KMS-11 (cell line): ENCODE measurements at regions not wholly inside any gene's neighbourhood (a gene's known extent, or its start where the extent isn't known, plus 50 kb on each side); places are given as distances from the start of the nearest gene placed in this dataset.

Experiments
- H2AFZ ChIP-seq: fragments of 200-600 bp; sonication (generic); 2 replicates; pipeline ENCODE4 v1.6.1; 2016; ENCODE audit warnings: antibody characterized with exemption, mixed run types, low read depth
- H3K27ac ChIP-seq: fragments of 200-600 bp; sonication (generic); 2 replicates; pipeline ENCODE4 v1.6.1; 2016; ENCODE audit warnings: mild to moderate bottlenecking, mixed run types
- H3K27me3 ChIP-seq: fragments of 200-600 bp; sonication (generic); 2 replicates; pipeline ENCODE4 v1.6.1; 2017; ENCODE audit warnings: mild to moderate bottlenecking, low read depth, mixed run types, moderate library complexity; ENCODE audit not compliant: insufficient read depth
- H3K36me3 ChIP-seq: fragments of 200-600 bp; sonication (generic); 2 replicates; pipeline ENCODE4 v1.6.1; 2017; ENCODE audit warnings: mild to moderate bottlenecking, mixed run types; ENCODE audit not compliant: insufficient read depth
- H3K4me1 ChIP-seq: fragments of 200-600 bp; sonication (generic); 2 replicates; pipeline ENCODE4 v1.6.1; 2016; ENCODE audit warnings: mild to moderate bottlenecking, low read depth, mixed run types; ENCODE audit not compliant: poor library complexity, severe bottlenecking
- H3K4me2 ChIP-seq: fragments of 200-600 bp; sonication (generic); 2 replicates; pipeline ENCODE4 v1.7.0; 2016; ENCODE audit warnings: mild to moderate bottlenecking, mixed run types
- H3K4me3 ChIP-seq: fragments of 200-600 bp; sonication (generic); IDR thresholded peaks from 2 replicates; pipeline ENCODE4 v1.6.1; 2017; ENCODE audit warnings: low read depth, low read length, mixed read lengths; ENCODE audit not compliant: insufficient read depth
- H3K79me2 ChIP-seq: fragments of 200-600 bp; sonication (generic); 2 replicates; pipeline ENCODE4 v1.6.1; 2016; ENCODE audit warnings: low read depth, mixed run types; ENCODE audit not compliant: insufficient read depth
- H3K9ac ChIP-seq: fragments of 200-600 bp; sonication (generic); 2 replicates; pipeline ENCODE4 v1.6.1; 2016; ENCODE audit warnings: mild to moderate bottlenecking, mixed run types
- H4K20me1 ChIP-seq: fragments of 200-600 bp; sonication (generic); 2 replicates; pipeline ENCODE4 v1.6.1; 2016; ENCODE audit warnings: mild to moderate bottlenecking, mixed run types; ENCODE audit not compliant: insufficient read depth
- CTCF ChIP-seq: fragments of 200-600 bp; sonication (generic); conservative IDR thresholded peaks from 2 replicates; pipeline ENCODE4 v1.6.1; 2017; ENCODE audit warnings: low read depth, mild to moderate bottlenecking, antibody characterized with exemption, low read length, moderate library complexity, mixed read lengths

GRCh38 chr13:85074543-85075313 lies 724.5 kb downstream of the SLITRK6 start:
- no peaks in the 10 kb centered on the region for H4K20me1 ChIP-seq
- H3K79me2 ChIP-seq: no peaks in the 10 kb centered on the region
- H3K27me3 ChIP-seq: no peaks in the 10 kb centered on the region
- no peaks in the 10 kb centered on the region for H3K4me1 ChIP-seq
- H3K36me3 ChIP-seq: no peaks in the 10 kb centered on the region
- no peak overlapping the region for H3K4me2 ChIP-seq
- no peak for TF ChIP-seq CTCF
- no peak overlapping the region for H2AFZ ChIP-seq
- H3K9ac ChIP-seq: no peak overlapping the region
- no peak overlapping the region for H3K4me3 ChIP-seq
- H3K27ac ChIP-seq: no peak overlapping the region

- H3K9ac ChIP-seq: no peak overlapping the region
- H3K79me2 ChIP-seq: no peaks in the 10 kb centered on the region
- no peak overlapping the region for H3K4me3 ChIP-seq
- no peaks in the 10 kb centered on the region for H4K20me1 ChIP-seq
- no peaks in the 10 kb centered on the region for H3K4me1 ChIP-seq
- no peak overlapping the region for H3K27ac ChIP-seq
- no peak overlapping the region for H3K4me2 ChIP-seq
- no peak for TF ChIP-seq CTCF
- no peaks in the 10 kb centered on the region for H3K36me3 ChIP-seq
- no peaks in the 10 kb centered on the region for H3K27me3 ChIP-seq
- H2AFZ ChIP-seq: no peak overlapping the region
Measured at GRCh38 chr13:85068231-85068630, 731.0 kb downstream of the SLITRK6 start.

GRCh38 chr13:85040215-85040614 lies 759.0 kb downstream of the SLITRK6 start:
- H3K27ac ChIP-seq: no peak overlapping the region
- H3K4me3 ChIP-seq: no peak overlapping the region
- no peak for TF ChIP-seq CTCF
- no peak overlapping the region for H2AFZ ChIP-seq
- no peaks in the 10 kb centered on the region for H4K20me1 ChIP-seq
- no peaks in the 10 kb centered on the region for H3K27me3 ChIP-seq
- H3K9ac ChIP-seq: no peak overlapping the region
- no peaks in the 10 kb centered on the region for H3K36me3 ChIP-seq
- no peaks in the 10 kb centered on the region for H3K4me1 ChIP-seq
- H3K79me2 ChIP-seq: no peaks in the 10 kb centered on the region
- H3K4me2 ChIP-seq: no peak overlapping the region

- no peaks in the 10 kb centered on the region for H3K36me3 ChIP-seq
- H2AFZ ChIP-seq: no peak overlapping the region
Measured at GRCh38 chr13:85031771-85032170, 767.4 kb downstream of the SLITRK6 start.

More at GRCh38 chr13:85031771-85032170, 767.4 kb downstream of the SLITRK6 start:
- Histone ChIP-seq H3K9ac (no peak overlapping the region), H3K27me3 (no peaks in the 10 kb centered on the region), H3K4me3 (no peak overlapping the region), H3K4me2 (no peak overlapping the region), H3K4me1 (no peaks in the 10 kb centered on the region), H3K27ac (no peak overlapping the region), H4K20me1 (no peaks in the 10 kb centered on the region), H3K79me2 (no peaks in the 10 kb centered on the region)
- no peak for TF ChIP-seq CTCF
